ENCODE measurements at regions not wholly inside any gene's neighbourhood (a gene's known extent, or its start where the extent isn't known, plus 50 kb on each side); places are given as distances from the start of the nearest gene placed in this dataset.

- H3K9me3 ChIP-seq (ENCODE audit: low read length) = no peaks in the 10 kb centered on the region
- H3K79me2 ChIP-seq (ENCODE audit: insufficient read depth, low read length) = no peaks in the 10 kb centered on the region
- WGBS (ENCODE audit: low lambda C conversion rate) = 0% methylated on average over 1 of the region's 1 CpG
- no peak overlapping the region for H3K4me3 ChIP-seq (replicated peaks in 1 of 3; ENCODE audit: insufficient read depth in 1 of 3, low read depth in 2 of 3, low read length in 3 of 3)
- H3K36me3 ChIP-seq (replicated peaks in 1 of 2; ENCODE audit: control insufficient read depth in 1 of 2, insufficient read depth in 2 of 2, low read length in 2 of 2) = no peaks in the 10 kb centered on the region
- intact Hi-C loops (cut with micrococcal nuclease; ENCODE audit: unreplicated experiment) (no loop called here), in situ Hi-C loops (cut with HindIII; ENCODE audit: extremely low pct_ligation_motif_present, low pct_unique_long_range_greater_than_20kb) (loop anchor here (25.0 kb wide), 1 partner anchor 279 kb away; no protein-coding TSS in a partner anchor)
- H2AFZ ChIP-seq (ENCODE audit: low read length) = no peak overlapping the region
- TF ChIP-seq CREB1 (IDR thresholded peaks at IDR 0.05) (no peak), CREB1 (CRISPR knock-in tag; IDR thresholded peaks at IDR 0.05) (no peak), MAFK (conservative IDR thresholded peaks at IDR 0.05 in 1 of 2, IDR thresholded peaks at IDR 0.05 in 1 of 2; ENCODE audit: low read length in 2 of 2) (peak; percentile 64 to 82), MAFF (IDR thresholded peaks at IDR 0.05; ENCODE audit: low read depth, low read length) (peak; percentile 80), ZNF703 (CRISPR knock-in tag; IDR thresholded peaks at IDR 0.05; ENCODE audit: borderline replicate concordance) (no peak), ZNF790 (CRISPR knock-in tag; IDR thresholded peaks at IDR 0.05; ENCODE audit: borderline replicate concordance) (no peak)
- ChIA-PET POLR2A (no interaction called here), CTCF (ENCODE audit: low intra/inter-chr PET ratio, low total read pairs) (no interaction called here)
- no TSS peak for BruUV-seq (replicated peaks)
- H4K20me1 ChIP-seq (ENCODE audit: insufficient read depth, low read length) = no peaks in the 10 kb centered on the region
- DNase-seq (ENCODE audit: low spot score) (no peak), ATAC-seq (no peak), FAIRE-seq (no peak)
- H3K9ac ChIP-seq (ENCODE audit: insufficient read depth, low read depth, low read length) = no peak overlapping the region
- no peaks in the 10 kb centered on the region for H3K4me1 ChIP-seq (ENCODE audit: insufficient read depth, low read length)
- no peak overlapping the region for H3K27ac ChIP-seq (ENCODE audit: extremely low read length, insufficient read depth, low read length)
- H3K27me3 ChIP-seq (ENCODE audit: control insufficient read depth in 1 of 2, insufficient read depth in 2 of 2, low read length in 2 of 2) = no peaks in the 10 kb centered on the region
- no peak overlapping the region for H3K4me2 ChIP-seq (ENCODE audit: low read depth, low read length)
Measured at GRCh38 chr3:89558711-89559110, 451.3 kb downstream of the EPHA3 start.

- no peaks in the 10 kb centered on the region for H3K27me3 ChIP-seq (ENCODE audit: control insufficient read depth in 1 of 2, insufficient read depth in 2 of 2, low read length in 2 of 2)
- WGBS (ENCODE audit: low lambda C conversion rate) = 0% methylated on average over 1 of the region's 1 CpG
- ATAC-seq (no peak), DNase-seq (ENCODE audit: low spot score) (no peak), FAIRE-seq (no peak)
- H3K36me3 ChIP-seq (replicated peaks in 1 of 2; ENCODE audit: control insufficient read depth in 1 of 2, insufficient read depth in 2 of 2, low read length in 2 of 2) = no peaks in the 10 kb centered on the region
- H2AFZ ChIP-seq (ENCODE audit: low read length) = no peak overlapping the region
- no peaks in the 10 kb centered on the region for H3K4me1 ChIP-seq (ENCODE audit: insufficient read depth, low read length)
- no peaks in the 10 kb centered on the region for H3K79me2 ChIP-seq (ENCODE audit: insufficient read depth, low read length)
- no peaks in the 10 kb centered on the region for H3K9me3 ChIP-seq (ENCODE audit: low read length)
- no peak overlapping the region for H3K9ac ChIP-seq (ENCODE audit: insufficient read depth, low read depth, low read length)
- no TSS peak for BruUV-seq (replicated peaks)
- TF ChIP-seq, protein P1, sequence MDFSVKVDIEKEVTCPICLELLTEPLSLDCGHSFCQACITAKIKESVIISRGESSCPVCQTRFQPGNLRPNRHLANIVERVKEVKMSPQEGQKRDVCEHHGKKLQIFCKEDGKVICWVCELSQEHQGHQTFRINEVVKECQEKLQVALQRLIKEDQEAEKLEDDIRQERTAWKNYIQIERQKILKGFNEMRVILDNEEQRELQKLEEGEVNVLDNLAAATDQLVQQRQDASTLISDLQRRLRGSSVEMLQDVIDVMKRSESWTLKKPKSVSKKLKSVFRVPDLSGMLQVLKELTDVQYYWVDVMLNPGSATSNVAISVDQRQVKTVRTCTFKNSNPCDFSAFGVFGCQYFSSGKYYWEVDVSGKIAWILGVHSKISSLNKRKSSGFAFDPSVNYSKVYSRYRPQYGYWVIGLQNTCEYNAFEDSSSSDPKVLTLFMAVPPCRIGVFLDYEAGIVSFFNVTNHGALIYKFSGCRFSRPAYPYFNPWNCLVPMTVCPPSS (IDR thresholded peaks at IDR 0.05) = no peak
- no peaks in the 10 kb centered on the region for H4K20me1 ChIP-seq (ENCODE audit: insufficient read depth, low read length)
- H3K4me3 ChIP-seq (replicated peaks in 1 of 3; ENCODE audit: insufficient read depth in 1 of 3, low read depth in 2 of 3, low read length in 3 of 3) = no peak overlapping the region
- ChIA-PET POLR2A (no interaction called here), CTCF (ENCODE audit: low intra/inter-chr PET ratio, low total read pairs) (no interaction called here)
- H3K4me2 ChIP-seq (ENCODE audit: low read depth, low read length) = no peak overlapping the region
- in situ Hi-C loops (cut with HindIII; ENCODE audit: extremely low pct_ligation_motif_present, low pct_unique_long_range_greater_than_20kb) = loop anchor here (25.0 kb wide), 1 partner anchor 277 kb away; no protein-coding TSS in a partner anchor
- intact Hi-C loops (cut with micrococcal nuclease; ENCODE audit: unreplicated experiment) = loop anchor here (10.0 kb wide), 1 partner anchor 114 kb away; no protein-coding TSS in a partner anchor
- H3K27ac ChIP-seq (ENCODE audit: extremely low read length, insufficient read depth, low read length) = no peak overlapping the region
Measured at GRCh38 chr3:89560568-89560967, 453.1 kb downstream of the EPHA3 start.

Data from HepG2 (cell line).